IPS-20b (cell line): ENCODE measurements at regions not wholly inside any gene's neighbourhood (a gene's known extent, or its start where the extent isn't known, plus 50 kb on each side); places are given as distances from the start of the nearest gene placed in this dataset.
"Not testable (repeated sequence)": the region's sequence is repeated elsewhere in the genome, so short reads cannot be mapped to it uniquely, and the experiment has no call there.

Experiments used
- H3K27ac ChIP-seq: one replicate; pipeline ENCODE4 v1.5.1; 2013; ENCODE audit warnings: low read length
- H3K27me3 ChIP-seq: 2 replicates; pipeline ENCODE4 v1.6.1; 2013; ENCODE audit warnings: mild to moderate bottlenecking, low read length, inconsistent platforms; ENCODE audit not compliant: insufficient read depth
- H3K36me3 ChIP-seq: 2 replicates; pipeline ENCODE4 v1.6.1; 2013; ENCODE audit warnings: low read depth, mild to moderate bottlenecking, inconsistent platforms, low read length, moderate library complexity; ENCODE audit not compliant: insufficient read depth
- H3K4me1 ChIP-seq: 2 replicates; pipeline ENCODE4 v1.6.1; 2013; ENCODE audit warnings: mild to moderate bottlenecking, control low read depth, inconsistent platforms, low read length, moderate library complexity; ENCODE audit not compliant: insufficient read depth
- H3K4me3 ChIP-seq: 2 replicates; pipeline ENCODE4 v1.5.1; 2013; ENCODE audit warnings: mild to moderate bottlenecking, low read length, inconsistent platforms
- H3K9ac ChIP-seq: 2 replicates; pipeline ENCODE4 v1.6.1; 2013; ENCODE audit warnings: low read depth, mild to moderate bottlenecking, inconsistent platforms, low read length, moderate library complexity
- H3K9me3 ChIP-seq: 2 replicates; pipeline ENCODE4 v1.6.1; 2013; ENCODE audit warnings: mild to moderate bottlenecking, low read depth, low read length, inconsistent platforms; ENCODE audit not compliant: insufficient read depth

GRCh38 chr15:59798605-59798917 is 109.4 kb upstream of the BNIP2 start:
- no peaks in the 10 kb centered on the region for H3K36me3 ChIP-seq
- no peaks in the 10 kb centered on the region for H3K4me1 ChIP-seq
- no peaks in the 10 kb centered on the region for H3K27me3 ChIP-seq
- no peak overlapping the region for H3K4me3 ChIP-seq
- H3K9ac ChIP-seq = no peak overlapping the region
- no peaks in the 10 kb centered on the region for H3K9me3 ChIP-seq
- no peak overlapping the region for H3K27ac ChIP-seq

- H3K27me3 ChIP-seq = no peaks in the 10 kb centered on the region
- H3K4me1 ChIP-seq = no peaks in the 10 kb centered on the region
- H3K9ac ChIP-seq = no peak overlapping the region
- no peak overlapping the region for H3K4me3 ChIP-seq
- H3K36me3 ChIP-seq = no peaks in the 10 kb centered on the region
- H3K27ac ChIP-seq = no peak overlapping the region
- no peaks in the 10 kb centered on the region for H3K9me3 ChIP-seq
Observed at GRCh38 chr15:59797756-59798604, 108.9 kb upstream of the BNIP2 start.

- Histone ChIP-seq H3K9me3 (no peaks in the 10 kb centered on the region), H3K9ac (no peak overlapping the region), H3K4me1 (no peaks in the 10 kb centered on the region), H3K4me3 (no peak overlapping the region), H3K27ac (no peak overlapping the region), H3K36me3 (no peaks in the 10 kb centered on the region), H3K27me3 (no peaks in the 10 kb centered on the region)
Observed at GRCh38 chr15:59794229-59794886, 105.2 kb upstream of the BNIP2 start.

- H3K27ac ChIP-seq = no peak overlapping the region
- H3K9ac ChIP-seq = no peak overlapping the region
Observed at GRCh38 chr15:59792359-59792758, 103.2 kb upstream of the BNIP2 start.

GRCh38 chr15:59791755-59792154 is 102.6 kb upstream of the BNIP2 start:
- H3K4me3 ChIP-seq = no peak overlapping the region

More at GRCh38 chr15:59792359-59792758, 103.2 kb upstream of the BNIP2 start:
- Histone ChIP-seq H3K27me3 (no peaks in the 10 kb centered on the region), H3K36me3 (no peaks in the 10 kb centered on the region), H3K4me1 (no peaks in the 10 kb centered on the region), H3K9me3 (no peaks in the 10 kb centered on the region), H3K4me3 (no peak overlapping the region)

GRCh38 chr15:59791079-59791478 is 102.0 kb upstream of the BNIP2 start:
- no peak overlapping the region for H3K9ac ChIP-seq
- no peaks in the 10 kb centered on the region for H3K4me1 ChIP-seq
- no peaks in the 10 kb centered on the region for H3K9me3 ChIP-seq
- no peak overlapping the region for H3K27ac ChIP-seq
- H3K4me3 ChIP-seq = no peak overlapping the region
- H3K36me3 ChIP-seq = no peaks in the 10 kb centered on the region
- H3K27me3 ChIP-seq = no peaks in the 10 kb centered on the region

More at GRCh38 chr15:59791755-59792154, 102.6 kb upstream of the BNIP2 start:
- H3K27me3 ChIP-seq = no peaks in the 10 kb centered on the region
- H3K36me3 ChIP-seq = no peaks in the 10 kb centered on the region
- H3K27ac ChIP-seq = no peak overlapping the region
- no peaks in the 10 kb centered on the region for H3K4me1 ChIP-seq
- H3K9me3 ChIP-seq = no peaks in the 10 kb centered on the region
- no peak overlapping the region for H3K9ac ChIP-seq

- H3K4me1 ChIP-seq, H3K27me3 ChIP-seq, H3K4me3 ChIP-seq, H3K27ac ChIP-seq, H3K36me3 ChIP-seq, H3K9me3 ChIP-seq, H3K9ac ChIP-seq: not testable (repeated sequence)
Observed at GRCh38 chr15:59786466-59786865, 97.3 kb upstream of the BNIP2 start.

- H3K4me3 ChIP-seq, H3K36me3 ChIP-seq, H3K4me1 ChIP-seq, H3K9ac ChIP-seq, H3K9me3 ChIP-seq, H3K27me3 ChIP-seq, H3K27ac ChIP-seq: not testable (repeated sequence)
Observed at GRCh38 chr15:59785981-59786380, 96.9 kb upstream of the BNIP2 start.

GRCh38 chr15:59783774-59784520 is 94.8 kb upstream of the BNIP2 start:
- not testable (repeated sequence) for H3K27me3 ChIP-seq, H3K36me3 ChIP-seq, H3K4me1 ChIP-seq, H3K27ac ChIP-seq, H3K4me3 ChIP-seq, H3K9me3 ChIP-seq, H3K9ac ChIP-seq

GRCh38 chr15:59779110-59779509 is 90.0 kb upstream of the BNIP2 start:
- H3K27me3 ChIP-seq = no peaks in the 10 kb centered on the region
- H3K4me3 ChIP-seq = no peak overlapping the region
- H3K36me3 ChIP-seq = no peaks in the 10 kb centered on the region

GRCh38 chr15:59764775-59765174 is 75.7 kb upstream of the BNIP2 start:
- Histone ChIP-seq H3K27me3 (no peaks in the 10 kb centered on the region), H3K36me3 (no peaks in the 10 kb centered on the region), H3K4me3 (no peak overlapping the region), H3K9ac (no peak overlapping the region), H3K4me1 (peaks cover 7% of the 10 kb centered on the region; the same call in 1 of the 2 replicates), H3K9me3 (no peaks in the 10 kb centered on the region), H3K27ac (no peak overlapping the region)

More at GRCh38 chr15:59779110-59779509, 90.0 kb upstream of the BNIP2 start:
- no peaks in the 10 kb centered on the region for H3K9me3 ChIP-seq
- H3K4me1 ChIP-seq = no peaks in the 10 kb centered on the region
- H3K9ac ChIP-seq = no peak overlapping the region
- H3K27ac ChIP-seq = no peak overlapping the region
